HFF-Myc (cell line): ENCODE measurements at regions not wholly inside any gene's neighbourhood (a gene's known extent, or its start where the extent isn't known, plus 50 kb on each side); places are given as distances from the start of the nearest gene placed in this dataset.

ENCODE experiments used
- DNase-seq: peaks from one replicate; pipeline ENCODE4 v3.0.0-alpha.2; 2011; ENCODE audit warnings: low read depth; ENCODE audit errors: extremely low read depth
- H3K4me3 ChIP-seq: replicated peaks from 2 replicates; pipeline ENCODE4 v1.5.1; 2011; ENCODE audit warnings: low read depth, mild to moderate bottlenecking, control low read depth, low read length
- TF ChIP-seq, protein P1 (sequence below): IDR thresholded peaks from 2 replicates; pipeline ENCODE4 v1.5.1; 2012; ENCODE audit warnings: mild to moderate bottlenecking, low read depth, low read length, control low read depth; ENCODE audit errors: missing control alignments

DNA sequence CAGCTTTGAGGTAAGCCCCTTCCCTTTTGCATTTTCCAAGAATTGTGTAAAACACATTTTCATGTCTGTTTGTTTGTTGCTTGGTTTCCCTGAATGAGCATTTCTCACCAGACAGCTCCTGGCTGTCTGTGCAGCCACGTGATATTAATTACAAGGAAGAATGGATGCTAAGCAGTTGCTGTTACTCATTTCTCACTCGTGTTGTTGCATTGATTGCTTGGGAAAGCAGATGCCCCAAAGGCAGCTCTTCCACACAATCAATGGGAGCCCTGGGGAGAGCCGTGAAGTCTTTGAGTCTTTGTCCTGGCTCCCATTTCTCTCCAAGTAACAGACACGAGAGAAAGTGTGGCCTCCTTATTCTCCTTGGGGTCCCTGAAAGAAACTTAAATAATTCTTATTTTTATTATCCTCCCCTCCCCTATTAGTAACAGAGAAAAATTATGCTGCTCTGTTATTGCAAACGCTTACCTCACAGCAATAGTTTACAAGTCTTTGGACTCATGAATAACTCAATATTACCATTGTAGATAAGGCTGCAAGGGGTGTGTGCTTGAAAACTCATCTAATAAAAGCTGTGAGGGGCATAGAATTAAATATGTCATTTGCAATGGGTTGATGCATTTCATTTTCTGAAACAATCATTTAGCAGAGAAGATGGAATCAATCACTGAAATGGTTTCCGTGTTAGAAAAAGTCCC lies 127.7 kb upstream of the CAMK1G start:
- no peak overlapping the region for H3K4me3 ChIP-seq
- TF ChIP-seq, protein P1, sequence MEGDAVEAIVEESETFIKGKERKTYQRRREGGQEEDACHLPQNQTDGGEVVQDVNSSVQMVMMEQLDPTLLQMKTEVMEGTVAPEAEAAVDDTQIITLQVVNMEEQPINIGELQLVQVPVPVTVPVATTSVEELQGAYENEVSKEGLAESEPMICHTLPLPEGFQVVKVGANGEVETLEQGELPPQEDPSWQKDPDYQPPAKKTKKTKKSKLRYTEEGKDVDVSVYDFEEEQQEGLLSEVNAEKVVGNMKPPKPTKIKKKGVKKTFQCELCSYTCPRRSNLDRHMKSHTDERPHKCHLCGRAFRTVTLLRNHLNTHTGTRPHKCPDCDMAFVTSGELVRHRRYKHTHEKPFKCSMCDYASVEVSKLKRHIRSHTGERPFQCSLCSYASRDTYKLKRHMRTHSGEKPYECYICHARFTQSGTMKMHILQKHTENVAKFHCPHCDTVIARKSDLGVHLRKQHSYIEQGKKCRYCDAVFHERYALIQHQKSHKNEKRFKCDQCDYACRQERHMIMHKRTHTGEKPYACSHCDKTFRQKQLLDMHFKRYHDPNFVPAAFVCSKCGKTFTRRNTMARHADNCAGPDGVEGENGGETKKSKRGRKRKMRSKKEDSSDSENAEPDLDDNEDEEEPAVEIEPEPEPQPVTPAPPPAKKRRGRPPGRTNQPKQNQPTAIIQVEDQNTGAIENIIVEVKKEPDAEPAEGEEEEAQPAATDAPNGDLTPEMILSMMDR: no peak
- no peak for DNase-seq

DNA sequence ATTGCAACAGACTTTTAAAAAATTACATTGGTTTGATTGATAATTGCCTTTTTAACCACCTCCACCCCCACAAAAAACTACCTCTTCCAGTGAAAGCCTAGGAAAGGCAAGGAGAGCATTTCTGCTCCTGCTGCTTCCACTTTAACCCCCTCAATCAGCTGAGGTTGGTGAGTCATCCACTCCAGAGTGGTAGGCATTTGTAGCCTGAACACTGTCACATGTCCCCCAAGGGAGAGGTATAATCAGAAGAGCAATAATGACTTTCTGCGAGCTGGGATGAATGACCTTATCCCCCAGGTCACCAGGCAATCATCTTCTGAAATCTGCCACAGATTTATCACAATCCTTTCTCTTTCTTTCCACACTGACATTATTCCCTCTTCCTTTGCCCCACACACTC lies 126.6 kb upstream of the CAMK1G start:
- no peak for DNase-seq
- TF ChIP-seq, protein P1: no peak
- H3K4me3 ChIP-seq: no peak overlapping the region

DNA sequence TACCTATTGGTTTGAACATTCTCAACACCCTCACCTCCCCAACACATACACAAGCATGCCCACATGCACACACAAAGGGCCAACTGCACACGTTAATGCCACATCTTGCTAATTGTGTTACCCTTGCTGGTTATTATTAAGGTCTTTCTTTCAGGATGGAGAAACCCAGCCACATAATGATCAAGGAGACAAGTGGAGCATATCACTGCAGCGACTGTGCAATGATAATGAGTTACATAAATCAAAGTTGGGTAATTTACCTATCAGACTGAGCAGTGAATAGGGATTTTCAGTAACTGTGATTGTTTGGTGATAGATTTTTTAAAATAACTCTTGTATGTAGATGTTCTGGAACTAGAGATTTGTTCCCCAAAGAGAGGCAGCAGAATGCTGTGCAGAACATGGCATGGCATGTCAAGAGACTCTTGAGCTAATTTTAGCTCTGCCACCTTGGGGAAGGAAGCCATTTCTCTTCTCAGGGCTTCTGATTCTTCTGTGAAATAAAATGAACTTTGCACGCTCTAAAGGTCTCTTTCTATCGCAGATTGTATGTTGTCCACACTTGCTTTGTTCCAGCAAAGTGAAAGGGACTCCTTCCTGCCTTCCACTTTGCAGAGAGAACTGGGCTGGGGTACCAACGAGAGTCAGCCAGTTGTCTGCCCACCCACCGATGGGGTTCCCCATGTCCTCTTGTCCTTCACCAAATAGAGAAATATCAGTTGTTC lies 126.0 kb upstream of the CAMK1G start:
- no peak for DNase-seq
- TF ChIP-seq, protein P1: no peak
- H3K4me3 ChIP-seq: no peak overlapping the region

DNA sequence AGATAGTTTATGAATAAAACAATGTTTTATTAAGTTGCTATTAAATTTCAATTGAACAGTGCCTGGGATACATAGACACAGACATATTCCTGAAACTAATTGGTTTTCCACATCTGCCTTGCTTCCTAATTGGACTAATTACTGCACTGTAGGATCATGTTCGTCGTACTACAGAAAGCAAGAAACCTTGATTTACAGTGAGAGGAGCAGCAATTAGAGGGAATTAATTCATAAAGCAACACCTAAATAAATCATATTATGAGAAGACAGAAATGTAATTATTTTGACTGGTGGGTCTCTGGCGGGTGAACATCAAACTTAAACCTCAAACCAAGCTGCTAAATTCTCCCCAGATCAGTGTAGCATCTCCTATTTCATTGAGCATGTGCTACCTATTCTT lies 124.6 kb upstream of the CAMK1G start:
- DNase-seq: no peak
- TF ChIP-seq, protein P1: no peak

DNA sequence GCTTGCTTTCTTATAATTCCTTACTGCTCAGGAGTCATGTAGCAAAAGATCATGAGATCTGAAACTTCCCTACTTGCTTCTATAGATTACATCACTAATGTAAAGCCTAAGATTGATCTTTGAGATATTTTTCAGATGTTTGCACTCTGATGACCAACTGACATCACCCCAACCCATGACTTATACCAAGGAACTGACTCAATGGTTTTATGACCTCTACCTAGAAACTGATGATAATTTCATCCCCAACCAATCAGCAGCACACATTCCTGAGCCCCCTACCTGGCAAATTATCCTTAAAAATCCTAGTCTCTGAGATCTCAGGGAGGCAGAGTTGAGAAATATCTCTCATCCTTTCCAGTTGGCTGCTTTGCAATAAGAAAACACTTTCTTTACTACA lies 122.3 kb upstream of the CAMK1G start:
- no peak overlapping the region for H3K4me3 ChIP-seq
- no peak for DNase-seq
- TF ChIP-seq, protein P1: no peak

More for the DNA sequence above, 124.6 kb upstream of the CAMK1G start:
- no peak overlapping the region for H3K4me3 ChIP-seq

DNA sequence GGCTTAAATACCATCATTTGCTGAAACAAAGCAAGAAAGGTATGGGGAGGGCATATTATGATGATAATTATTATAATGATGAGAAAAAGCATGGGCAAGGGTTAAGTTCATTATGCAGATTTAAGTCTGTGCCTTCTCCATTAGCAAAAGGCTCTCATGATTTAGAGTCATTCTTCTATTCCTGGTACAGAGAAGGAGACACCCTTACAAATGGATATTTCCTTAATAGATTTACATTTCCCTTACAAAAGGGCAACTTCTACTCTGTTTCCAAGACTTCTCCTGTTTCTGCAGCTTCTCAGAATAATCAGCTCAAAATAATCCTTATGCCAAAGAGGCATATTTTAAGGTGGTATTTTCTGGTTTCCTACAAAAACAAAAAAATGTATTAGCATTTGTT lies 121.1 kb upstream of the CAMK1G start:
- H3K4me3 ChIP-seq: no peak overlapping the region
- TF ChIP-seq, protein P1: no peak

More for the DNA sequence above, 121.1 kb upstream of the CAMK1G start:
- no peak for DNase-seq
